ENCODE measurements at regions not wholly inside any gene's neighbourhood (a gene's known extent, or its start where the extent isn't known, plus 50 kb on each side); places are given as distances from the start of the nearest gene placed in this dataset.

DNA sequence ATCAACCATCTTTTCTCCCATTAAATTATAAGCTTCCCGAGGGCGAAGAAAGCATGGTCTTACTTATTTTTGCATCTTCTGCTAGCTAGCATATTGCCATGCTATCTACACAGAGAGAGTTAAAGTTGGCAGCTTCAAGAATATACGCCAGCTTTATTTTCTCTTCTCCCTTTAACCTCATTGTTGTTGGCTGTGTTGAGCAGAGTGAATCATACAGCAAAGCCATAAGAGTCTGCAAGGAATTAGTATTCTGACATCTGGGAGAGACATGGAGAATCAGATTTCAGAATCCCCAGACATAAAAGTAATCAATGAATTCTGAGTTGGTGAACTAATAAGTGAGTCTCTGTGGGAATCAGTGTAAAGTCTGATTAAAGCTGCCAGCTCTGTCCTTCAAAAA lies 649.6 kb upstream of the PTBP2 start:
- Histone ChIP-seq H2BK5ac (ENCODE audit: low read depth, low read length) (no peak overlapping the region), H2AK5ac (ENCODE audit: low read depth, low read length) (no peak overlapping the region), H3K4me2 (ENCODE audit: insufficient read depth in 1 of 2, low read depth in 2 of 2, low read length in 2 of 2) (no peak overlapping the region), H3K79me1 (ENCODE audit: low read depth, low read length) (no peaks in the 10 kb centered on the region), H3K18ac (ENCODE audit: extremely low read depth, low read length) (no peak overlapping the region), H4K20me1 (replicated peaks in 1 of 2; ENCODE audit: control insufficient read depth in 1 of 2, insufficient read depth in 2 of 2, low read length in 2 of 2) (no peaks in the 10 kb centered on the region), H3K9me3 (ENCODE audit: insufficient read depth in 2 of 2, low read depth in 1 of 2, low read length in 1 of 2) (no peaks in the 10 kb centered on the region), H3K27me3 (replicated peaks in 1 of 4; ENCODE audit: control insufficient read depth in 3 of 4, extremely low read depth in 1 of 4, insufficient read depth in 3 of 4, low read length in 3 of 4) (no peaks in the 10 kb centered on the region), H3K36me3 (ENCODE audit: control insufficient read depth in 2 of 4, insufficient read depth in 4 of 4, low read length in 3 of 4) (no peaks in the 10 kb centered on the region), H3K4ac (replicated peaks; ENCODE audit: insufficient read length, low read depth, low read length) (no peak overlapping the region), H3K4me3 (ENCODE audit: extremely low read depth in 1 of 4, insufficient read depth in 2 of 4, low read depth in 3 of 4, low read length in 4 of 4) (no peak overlapping the region), H2BK120ac (replicated peaks; ENCODE audit: low read depth, low read length) (no peak overlapping the region), H3K4me1 (replicated peaks in 1 of 4; ENCODE audit: control insufficient read depth in 3 of 4, insufficient read depth in 4 of 4, low read length in 3 of 4) (no peaks in the 10 kb centered on the region), H2BK12ac (ENCODE audit: low read depth, low read length) (no peak overlapping the region), H3K56ac (replicated peaks; ENCODE audit: insufficient read length, low read depth, low read length) (no peak overlapping the region), H2BK20ac (ENCODE audit: low read length) (no peak overlapping the region), H4K5ac (ENCODE audit: insufficient read length, low read depth, low read length) (no peak overlapping the region), H3K23me2 (ENCODE audit: low read depth, low read length) (no peaks in the 10 kb centered on the region), H4K91ac (replicated peaks; ENCODE audit: insufficient read length, low read length) (no peak overlapping the region), H2AFZ (ENCODE audit: low read length) (no peak overlapping the region), H3K14ac (ENCODE audit: insufficient read length) (no peak overlapping the region), H3K79me2 (ENCODE audit: control insufficient read depth in 1 of 2, insufficient read depth in 2 of 2, low read length in 2 of 2) (no peaks in the 10 kb centered on the region), H4K8ac (ENCODE audit: extremely low read depth, insufficient read depth, low read length) (no peak overlapping the region), H3K9ac (replicated peaks in 1 of 4; ENCODE audit: extremely low read depth in 1 of 4, low read depth in 3 of 4, low read length in 3 of 4) (no peak overlapping the region), H2BK15ac (ENCODE audit: low read length) (no peak overlapping the region), H3K27ac (ENCODE audit: low read depth, low read length) (no peak overlapping the region), H3K23ac (ENCODE audit: insufficient read length) (no peak overlapping the region)
- TF ChIP-seq ASH2L (IDR thresholded peaks at IDR 0.05; ENCODE audit: low read length) (no peak), CTBP2 (IDR thresholded peaks at IDR 0.05; ENCODE audit: borderline replicate concordance, insufficient read depth, insufficient read length, low read length) (no peak), GTF2F1 (IDR thresholded peaks at IDR 0.05; ENCODE audit: borderline replicate concordance, low read depth, low read length) (no peak), CREB1 (IDR thresholded peaks at IDR 0.05) (no peak), JUND (IDR thresholded peaks at IDR 0.05; ENCODE audit: low read length) (no peak), ZNF274 (IDR thresholded peaks at IDR 0.05; ENCODE audit: borderline replicate concordance, extremely low read depth, low read length) (no peak), SP4 (IDR thresholded peaks at IDR 0.05; ENCODE audit: low read length) (no peak), CBX5 (IDR thresholded peaks at IDR 0.05; ENCODE audit: low read depth, low read length) (no peak)
- TF ChIP-seq, protein P1, sequence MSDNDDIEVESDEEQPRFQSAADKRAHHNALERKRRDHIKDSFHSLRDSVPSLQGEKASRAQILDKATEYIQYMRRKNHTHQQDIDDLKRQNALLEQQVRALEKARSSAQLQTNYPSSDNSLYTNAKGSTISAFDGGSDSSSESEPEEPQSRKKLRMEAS (IDR thresholded peaks at IDR 0.05) = no peak
- ChIA-PET CTCF (ENCODE audit: partially characterized antibody) (interaction anchor here (2.1 kb wide), 1 partner anchor 8 kb away, joined by 9 read pairs; no protein-coding TSS in a partner anchor), POLR2A (ENCODE audit: partially characterized antibody) (no interaction called here)
- DNase-seq (ENCODE audit: low read depth in 1 of 2, low spot score in 2 of 2) = no peak
- no peak for FAIRE-seq
- WGBS, 2 experiments (ENCODE audit: extremely low coverage in 1 of 2, insufficient coverage in 1 of 2, insufficient read length in 1 of 2, insufficient replicate concordance in 2 of 2, low coverage in 1 of 2, low lambda C conversion rate in 2 of 2, missing lambda C conversion rate in 1 of 2) = 95% methylated on average over 3 of the region's 3 CpGs; no CpG with 5 or more reads in 1 of the 2 experiments

All from H1 (cell line).